GM11168 (cell line): ENCODE measurements at regions not wholly inside any gene's neighbourhood (a gene's known extent, or its start where the extent isn't known, plus 50 kb on each side); places are given as distances from the start of the nearest gene placed in this dataset.
"Not testable (repeated sequence)": the region's sequence is repeated elsewhere in the genome, so short reads cannot be mapped to it uniquely, and the experiment has no call there.

Experiments
- in situ Hi-C: fragments of 300-500 bp; cut with MboI; formaldehyde crosslinking; loops from one replicate; pipeline ENCODE4 v1.12.0; 2022; ENCODE audit warnings: low sequenced_read_pairs; ENCODE audit not compliant: unreplicated experiment

GRCh38 chr17:22301353-22301745, 609.0 kb downstream of the KCNJ18 start:
- in situ Hi-C loops = no loop called here

DNA sequence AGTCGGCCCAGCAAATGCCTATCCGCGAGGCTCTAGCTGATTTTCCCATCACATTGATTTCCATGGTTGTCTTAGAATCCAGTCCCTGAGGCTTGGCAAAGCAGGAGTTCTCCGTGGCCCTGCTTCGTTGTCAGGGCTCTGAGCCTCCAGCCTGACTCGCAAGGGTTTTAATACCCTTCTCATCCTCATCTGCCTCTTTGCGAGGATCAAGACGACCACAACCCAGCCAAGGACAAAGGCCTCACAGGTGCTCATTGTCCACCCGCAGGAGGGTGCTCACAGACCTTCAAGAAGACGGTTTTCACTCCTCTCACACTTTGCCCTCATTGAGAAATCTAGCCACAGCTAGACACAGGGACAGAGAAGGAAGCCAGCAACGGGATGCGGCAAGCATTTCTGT, 610.8 kb downstream of the KCNJ18 start:
- in situ Hi-C loops = no loop called here

DNA sequence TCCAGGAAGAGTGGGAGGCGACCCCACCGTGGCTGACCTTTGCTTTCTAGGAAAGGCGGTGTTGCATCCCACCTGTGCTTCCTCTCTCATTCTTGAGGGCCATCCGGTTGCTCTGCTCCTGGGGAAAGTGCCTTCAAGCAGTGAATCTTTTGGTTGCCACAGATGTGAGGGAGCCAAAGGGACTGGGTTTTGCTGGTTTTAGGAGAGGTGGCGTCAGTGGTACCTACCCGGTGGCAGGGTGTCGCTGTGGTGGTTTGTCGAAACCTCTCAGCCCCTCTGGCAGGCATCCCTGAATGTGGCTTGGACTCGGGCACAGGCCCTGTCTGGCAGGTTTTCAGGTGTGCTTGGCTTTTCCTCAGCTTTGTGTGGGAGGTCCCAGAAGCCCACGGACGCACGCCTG, 611.5 kb downstream of the KCNJ18 start:
- in situ Hi-C loops = no loop called here

GRCh38 chr17:22304667-22305303, 612.5 kb downstream of the KCNJ18 start:
- in situ Hi-C loops = no loop called here

DNA sequence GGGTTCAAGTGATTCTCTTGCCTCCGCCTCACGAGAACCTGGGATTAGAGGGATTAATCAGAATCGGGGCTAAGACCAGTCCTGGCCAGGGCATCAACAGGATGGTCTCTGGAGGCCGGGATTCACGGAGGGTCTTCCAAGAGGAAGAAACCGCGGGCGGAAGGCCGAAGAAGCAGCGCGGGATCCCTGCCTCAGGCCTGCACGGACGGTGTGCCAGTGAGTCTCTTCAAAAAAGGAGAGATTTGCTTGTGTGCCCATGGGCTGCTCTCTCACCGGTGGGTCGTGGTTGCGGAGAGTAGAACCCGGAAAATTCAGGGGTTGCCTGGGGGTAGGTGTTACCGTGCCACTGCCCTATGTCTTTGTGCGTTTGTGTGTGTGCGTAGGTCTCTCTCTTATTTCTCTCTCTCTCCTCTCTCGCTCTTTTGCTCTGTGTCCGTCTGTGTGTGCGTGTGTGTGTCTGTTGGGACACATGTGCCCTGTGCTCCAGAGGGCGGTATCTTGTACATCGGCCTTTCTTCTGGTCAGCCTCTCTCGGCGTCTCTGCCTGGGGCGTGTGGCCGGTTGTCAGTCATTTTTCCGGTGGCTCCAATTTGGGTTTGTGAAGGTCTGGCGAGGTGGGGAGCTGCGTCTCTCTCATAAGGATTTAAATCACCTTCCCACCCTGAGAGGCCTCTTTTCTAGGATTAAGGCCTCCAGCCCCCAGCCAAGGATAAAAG, 613.2 kb downstream of the KCNJ18 start:
- in situ Hi-C loops = no loop called here

- in situ Hi-C loops = not testable (repeated sequence)
These were observed 618.0 kb downstream of the KCNJ18 start for GRCh38 chr17:22310292-22310691.

DNA sequence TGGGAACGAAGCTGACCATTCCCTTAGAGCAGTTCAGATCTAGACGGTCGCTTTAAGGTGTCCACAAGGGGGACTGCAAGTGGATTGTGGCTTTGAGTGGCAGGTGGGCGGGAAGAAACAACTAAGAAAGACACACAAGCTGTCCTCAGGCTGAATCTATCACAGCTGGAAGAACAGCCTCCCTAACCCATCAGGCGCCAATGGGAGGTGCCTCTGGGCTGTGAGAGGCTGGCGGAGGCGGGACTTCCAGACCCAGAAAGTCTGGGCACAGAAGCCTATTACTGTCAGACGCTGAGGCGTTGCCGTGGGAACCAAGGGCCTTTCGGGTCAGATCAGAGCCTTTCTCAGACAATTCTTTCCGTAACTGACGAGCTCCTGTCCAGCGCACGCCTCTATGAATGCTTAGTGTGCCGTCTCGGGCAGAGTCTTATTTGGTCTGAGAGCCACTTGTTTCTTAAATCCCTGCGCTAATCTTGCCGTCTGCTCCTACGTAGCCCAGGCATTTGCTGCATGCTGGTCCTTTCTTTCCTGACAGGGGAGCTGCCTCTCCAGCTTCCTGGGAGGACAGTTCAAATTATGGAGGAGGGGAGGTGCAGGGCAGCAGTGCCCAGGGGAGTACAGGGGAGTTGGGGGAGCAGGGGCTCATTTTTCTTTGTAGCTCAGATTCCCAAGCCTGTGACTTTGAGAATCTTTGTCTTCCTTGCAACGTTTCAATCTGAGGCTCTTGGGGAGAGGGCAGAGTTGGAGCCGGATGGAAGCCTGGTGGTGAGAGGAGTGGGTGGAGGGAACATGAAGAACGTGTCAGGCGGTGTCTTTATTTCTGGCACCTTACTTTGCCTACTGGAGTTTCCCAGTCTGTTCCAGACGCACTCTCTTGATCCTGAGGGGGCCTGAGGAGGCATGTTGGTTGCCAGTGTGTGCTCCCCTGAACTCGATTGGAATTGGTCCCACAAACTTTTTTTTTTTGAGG, 618.7 kb downstream of the KCNJ18 start:
- in situ Hi-C loops = no loop called here

DNA sequence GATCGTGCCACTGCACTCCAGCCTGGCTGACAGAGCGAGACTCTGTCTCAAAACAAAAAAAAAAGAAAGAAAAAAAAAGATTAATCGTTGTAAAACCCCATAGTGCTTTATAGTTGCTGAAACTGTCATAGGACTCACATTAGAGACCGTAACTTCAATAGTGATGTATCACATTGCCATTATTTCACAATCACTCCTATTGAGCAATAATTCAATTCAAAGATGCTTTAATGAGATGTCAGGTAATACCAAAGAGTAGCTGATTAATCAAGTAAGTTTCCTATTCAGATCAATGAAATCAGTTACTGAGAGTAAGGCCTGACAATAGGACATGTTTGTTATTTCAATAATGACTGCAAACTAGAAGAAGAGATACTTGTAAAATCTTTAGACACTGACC, 628.7 kb downstream of the KCNJ18 start:
- in situ Hi-C loops = not testable (repeated sequence)

DNA sequence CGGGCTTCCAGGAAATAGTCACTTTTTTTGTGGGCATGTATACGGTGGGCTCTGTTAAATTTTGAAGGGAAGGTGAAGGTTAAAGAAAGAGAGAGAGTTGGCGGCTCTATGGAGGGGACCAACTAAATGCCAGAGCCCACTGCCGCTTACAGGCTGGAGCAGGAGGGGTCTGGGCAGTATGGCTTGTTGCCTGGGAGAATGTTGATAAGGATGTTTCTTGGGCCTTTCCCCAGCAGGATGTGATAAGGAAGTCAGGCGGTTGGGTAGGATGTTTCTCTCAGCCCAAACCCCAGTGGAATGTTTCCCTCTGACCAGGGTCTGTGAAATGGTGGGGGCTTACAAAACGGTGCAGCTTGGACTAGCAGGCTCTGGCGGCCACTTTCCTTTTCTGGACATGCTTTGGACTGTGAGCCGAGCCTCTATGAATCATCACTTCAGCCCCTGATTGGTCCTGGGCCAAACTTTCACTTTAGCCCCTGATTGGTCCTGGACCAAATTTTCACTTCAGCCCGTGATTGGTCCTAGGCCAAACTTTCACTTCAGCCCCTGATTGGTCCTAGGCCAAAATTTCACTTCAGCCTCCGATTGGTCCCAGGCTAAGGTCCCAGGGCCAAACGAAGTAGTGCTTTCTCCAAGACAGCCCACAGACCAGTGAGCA, 630.7 kb downstream of the KCNJ18 start:
- in situ Hi-C loops = not testable (repeated sequence)

GRCh38 chr17:22337467-22337866, 645.1 kb downstream of the KCNJ18 start:
- in situ Hi-C loops = no loop called here

- in situ Hi-C loops = not testable (repeated sequence)
These were observed 664.3 kb downstream of the KCNJ18 start for GRCh38 chr17:22356603-22357002.

GRCh38 chr17:22370988-22371387, 678.7 kb downstream of the KCNJ18 start:
- in situ Hi-C loops = not testable (repeated sequence)

DNA sequence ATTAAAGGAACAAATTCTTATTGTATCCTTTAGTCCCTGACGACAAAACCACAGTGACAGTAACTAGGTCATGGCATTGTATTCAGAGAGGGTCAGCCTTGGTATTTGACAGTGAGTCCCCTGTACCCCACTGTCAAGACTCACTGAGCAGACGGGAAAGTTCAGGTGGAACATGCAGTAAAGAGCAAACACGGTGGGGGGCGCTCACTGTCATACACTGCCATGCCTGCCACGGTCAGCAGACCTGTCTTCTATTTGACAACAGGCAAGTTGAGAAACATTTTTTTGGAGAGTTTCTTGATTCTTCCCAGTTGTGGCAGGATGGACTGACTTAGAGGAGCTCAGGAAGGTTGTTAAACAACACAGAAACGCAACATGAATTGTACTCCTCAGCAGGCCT, 681.6 kb downstream of the KCNJ18 start:
- in situ Hi-C loops = no loop called here

GRCh38 chr17:22374741-22375140, 682.4 kb downstream of the KCNJ18 start:
- in situ Hi-C loops = no loop called here

DNA sequence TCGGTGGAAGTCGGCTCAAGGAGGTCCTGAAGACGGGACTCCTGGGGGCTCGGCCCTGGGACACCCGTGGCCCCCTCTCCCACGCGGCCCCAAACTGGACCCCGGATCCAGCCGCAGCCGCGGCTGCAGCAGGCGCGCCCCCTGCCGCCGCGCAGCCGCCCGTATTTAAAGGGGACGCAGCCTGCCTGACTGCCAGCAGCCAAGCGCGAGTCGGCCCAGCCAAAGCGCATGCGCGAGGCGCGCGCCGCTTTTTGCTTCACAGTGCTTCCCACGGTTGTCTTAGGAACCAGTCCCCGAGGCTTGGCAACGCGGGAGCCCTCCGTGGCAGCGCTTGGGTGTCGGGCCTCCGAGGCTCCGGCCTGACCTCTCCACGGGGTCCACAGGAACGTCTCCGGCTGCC, 684.4 kb downstream of the KCNJ18 start:
- in situ Hi-C loops = not testable (repeated sequence)

GRCh38 chr17:22378748-22379147, 686.4 kb downstream of the KCNJ18 start:
- in situ Hi-C loops = not testable (repeated sequence)

GRCh38 chr17:22381589-22381988, 689.3 kb downstream of the KCNJ18 start:
- in situ Hi-C loops = not testable (repeated sequence)

- in situ Hi-C loops = not testable (repeated sequence)
These were observed 691.6 kb downstream of the KCNJ18 start for GRCh38 chr17:22383772-22384460.

- in situ Hi-C loops = not testable (repeated sequence)
These were observed 692.1 kb downstream of the KCNJ18 start for GRCh38 chr17:22384461-22384800.

DNA sequence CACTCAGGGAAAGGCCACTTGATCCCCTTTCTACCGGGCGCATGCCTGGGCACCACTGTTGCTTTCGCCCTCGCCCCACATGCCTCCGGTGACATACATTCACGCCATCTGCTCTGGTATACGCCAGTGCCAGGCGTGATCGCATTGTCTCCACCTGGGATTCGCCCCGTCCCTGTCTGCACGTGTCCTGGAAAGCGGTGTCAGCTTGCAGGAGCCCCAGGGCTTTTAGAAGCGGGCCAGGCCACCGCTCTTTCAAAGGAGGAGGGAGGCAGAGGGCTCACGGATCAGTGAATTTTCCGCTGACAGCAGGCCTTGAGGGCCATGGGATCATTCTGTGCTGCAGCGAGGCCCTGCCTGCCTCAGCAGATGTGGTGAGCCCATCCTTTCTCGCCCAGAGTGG, 706.1 kb downstream of the KCNJ18 start:
- in situ Hi-C loops = not testable (repeated sequence)
